HG02763 (cell line): ENCODE measurements at regions not wholly inside any gene's neighbourhood (a gene's known extent, or its start where the extent isn't known, plus 50 kb on each side); places are given as distances from the start of the nearest gene placed in this dataset.

Source experiments
- ATAC-seq: cut with Tn5 transposase; IDR thresholded peaks from one replicate; pipeline ENCODE4 v1.9.1; 2021; ENCODE audit warnings: mild to moderate bottlenecking, moderate library complexity; ENCODE audit not compliant: unreplicated experiment

DNA sequence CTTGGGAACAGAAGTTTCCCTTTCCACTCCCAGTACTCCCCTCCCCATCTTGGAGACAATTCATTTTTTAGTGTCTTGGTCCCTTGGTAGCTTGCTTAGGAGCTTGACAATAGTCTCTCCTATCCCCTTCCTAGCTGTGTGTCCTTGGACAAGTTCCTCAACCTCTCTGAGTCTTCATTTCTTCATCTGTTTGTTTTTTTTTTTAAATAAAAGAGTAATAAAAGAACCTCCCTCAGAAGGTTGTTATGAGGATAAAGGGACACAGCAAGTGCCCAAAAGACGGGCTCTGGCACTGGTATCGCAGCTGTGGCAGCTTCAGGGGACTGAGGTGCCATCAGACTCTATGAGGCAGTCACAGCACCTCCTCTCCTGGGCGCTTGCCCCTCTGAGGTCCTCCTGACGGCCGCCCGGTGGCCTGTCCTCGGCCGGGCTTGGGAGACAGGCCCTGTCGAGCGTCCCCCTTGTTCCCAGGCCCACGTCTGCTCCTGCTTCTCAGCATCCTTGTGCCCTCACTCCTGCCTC, 689.2 kb downstream of the MATN1 start:
- no peak for ATAC-seq

DNA sequence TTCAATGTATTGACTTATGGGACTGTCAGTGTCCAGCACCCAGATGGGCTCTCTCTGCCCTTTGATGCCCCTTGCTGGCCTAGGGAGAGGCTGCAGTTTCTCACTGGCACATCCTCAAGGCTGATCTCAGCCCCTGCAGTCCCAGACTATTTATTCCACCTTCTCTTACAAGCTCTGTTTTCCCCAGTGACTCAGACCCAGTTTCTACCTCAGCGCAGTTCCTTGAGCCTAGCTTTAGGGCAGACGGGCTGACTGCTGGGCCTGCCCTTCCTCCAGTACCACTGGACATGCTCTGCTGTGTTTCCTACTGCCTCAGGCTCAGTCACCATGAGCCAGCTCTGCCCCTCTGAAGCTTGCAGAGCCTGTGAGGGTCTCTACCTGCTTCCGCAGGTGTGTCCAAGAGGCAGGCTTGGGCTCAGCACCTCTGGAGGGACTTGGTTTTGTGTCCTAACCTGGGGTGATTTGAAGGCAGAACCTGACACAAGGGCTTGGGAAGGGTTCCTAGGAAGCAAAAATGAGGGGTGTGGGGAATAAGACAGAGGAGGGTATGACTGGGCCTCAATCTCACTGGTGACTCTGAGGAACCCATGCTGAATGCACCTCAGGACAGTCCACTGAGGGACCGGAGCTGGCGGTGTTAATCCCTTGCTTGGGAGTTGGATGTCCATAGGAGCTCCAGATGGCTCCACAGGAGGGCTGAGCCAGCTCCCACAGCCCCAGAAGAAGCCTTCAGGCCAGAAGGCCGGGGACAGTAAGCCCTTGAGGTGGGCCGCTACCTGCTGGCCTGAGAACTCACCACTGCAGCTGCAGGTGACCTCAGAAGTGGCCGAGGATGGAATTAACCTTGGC, 689.9 kb downstream of the MATN1 start:
- ATAC-seq, result no peak

DNA sequence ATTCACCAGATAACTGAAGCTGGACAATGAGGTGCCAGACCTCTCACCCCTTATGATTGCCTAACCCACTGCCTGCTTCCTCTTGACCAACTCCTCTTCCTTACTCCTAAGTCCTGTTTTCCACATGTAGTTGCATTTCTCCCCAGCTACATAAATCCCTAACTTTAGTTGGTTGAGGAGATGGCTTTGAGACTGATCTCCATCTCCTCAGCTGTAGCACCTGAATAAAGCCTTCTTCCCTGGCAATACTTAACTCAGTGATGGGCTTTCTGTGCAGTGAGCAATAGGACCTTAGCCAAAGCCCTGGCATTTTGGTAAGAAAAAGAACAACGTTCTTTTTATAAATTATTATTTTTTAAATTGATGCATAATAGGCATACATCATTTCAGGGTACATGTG, 691.1 kb downstream of the MATN1 start:
- no peak for ATAC-seq

DNA sequence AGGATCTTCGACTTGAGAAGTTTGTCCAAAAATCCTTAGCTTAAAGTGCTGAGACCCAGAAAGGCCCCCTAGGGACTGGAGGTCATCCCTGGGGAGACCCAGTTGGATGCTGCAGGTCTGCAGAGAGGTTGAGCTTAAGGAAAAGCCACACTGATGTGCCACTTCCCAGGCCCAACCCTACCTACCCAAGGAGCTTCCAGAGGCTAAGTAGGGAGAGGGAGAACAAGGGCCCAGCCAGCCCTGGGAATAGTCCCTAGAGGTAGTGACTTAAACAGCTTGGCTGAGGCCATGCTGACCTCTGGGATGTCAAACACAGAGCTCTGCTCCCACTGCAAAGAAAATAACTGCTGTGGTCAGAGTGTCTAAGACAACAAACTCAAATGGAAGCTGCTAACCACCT, 693.7 kb downstream of the MATN1 start:
- no peak for ATAC-seq

DNA sequence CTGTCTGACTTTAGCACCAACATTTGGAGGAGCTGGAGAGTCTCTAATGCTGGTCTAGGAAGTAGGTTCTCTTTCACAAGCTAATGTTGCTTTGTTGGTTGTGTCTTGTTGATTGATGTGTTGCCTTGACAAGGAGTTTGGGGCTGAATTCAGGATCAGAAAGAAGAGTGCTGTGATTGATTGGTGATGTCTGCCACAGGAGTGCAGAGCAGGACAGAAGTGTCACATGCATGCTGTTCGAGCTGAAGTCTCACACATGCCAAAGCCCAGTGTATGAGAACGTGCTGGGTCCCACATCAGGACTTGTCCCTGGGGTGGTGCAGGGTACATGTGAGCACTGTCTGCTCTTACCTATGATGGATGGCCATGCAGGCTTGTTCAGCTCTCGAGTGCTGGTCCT, 694.4 kb downstream of the MATN1 start:
- ATAC-seq, result no peak

DNA sequence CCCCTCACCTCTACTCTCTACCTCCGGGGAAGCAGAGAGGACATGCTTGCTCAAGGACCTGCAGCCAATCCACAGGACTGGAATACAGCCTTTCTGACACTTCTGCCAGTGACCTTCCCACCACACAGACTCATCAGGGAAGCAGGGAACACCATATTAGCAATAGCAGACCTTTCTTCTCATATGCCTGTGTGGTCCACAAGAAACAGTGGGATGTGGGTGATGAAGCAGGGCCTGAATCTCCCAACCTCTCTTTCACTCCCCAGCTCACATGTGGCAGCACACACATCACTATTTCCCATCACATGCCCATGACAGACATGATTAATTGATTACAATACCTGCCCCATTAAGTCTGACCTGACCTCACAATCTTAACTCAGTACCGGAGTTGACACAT, 695.1 kb downstream of the MATN1 start:
- no peak for ATAC-seq

DNA sequence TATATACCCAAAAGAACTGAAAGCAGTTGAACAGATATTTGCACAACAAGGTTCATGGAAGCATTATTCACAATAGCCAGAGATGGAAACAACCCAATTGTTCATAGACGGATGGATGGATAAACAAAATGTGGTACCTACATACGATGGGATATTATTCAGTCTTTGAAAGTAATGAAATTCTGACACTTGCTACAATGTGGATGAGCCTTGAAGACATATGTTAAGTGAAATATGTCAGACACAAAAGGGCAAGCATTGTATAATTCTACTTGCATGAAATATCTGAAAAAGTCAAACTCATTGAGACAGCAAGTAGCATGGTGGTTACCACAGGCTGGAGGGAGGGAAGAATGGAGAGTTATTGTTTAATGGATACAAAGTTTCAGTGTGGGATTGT, 696.1 kb downstream of the MATN1 start:
- ATAC-seq, result no peak

DNA sequence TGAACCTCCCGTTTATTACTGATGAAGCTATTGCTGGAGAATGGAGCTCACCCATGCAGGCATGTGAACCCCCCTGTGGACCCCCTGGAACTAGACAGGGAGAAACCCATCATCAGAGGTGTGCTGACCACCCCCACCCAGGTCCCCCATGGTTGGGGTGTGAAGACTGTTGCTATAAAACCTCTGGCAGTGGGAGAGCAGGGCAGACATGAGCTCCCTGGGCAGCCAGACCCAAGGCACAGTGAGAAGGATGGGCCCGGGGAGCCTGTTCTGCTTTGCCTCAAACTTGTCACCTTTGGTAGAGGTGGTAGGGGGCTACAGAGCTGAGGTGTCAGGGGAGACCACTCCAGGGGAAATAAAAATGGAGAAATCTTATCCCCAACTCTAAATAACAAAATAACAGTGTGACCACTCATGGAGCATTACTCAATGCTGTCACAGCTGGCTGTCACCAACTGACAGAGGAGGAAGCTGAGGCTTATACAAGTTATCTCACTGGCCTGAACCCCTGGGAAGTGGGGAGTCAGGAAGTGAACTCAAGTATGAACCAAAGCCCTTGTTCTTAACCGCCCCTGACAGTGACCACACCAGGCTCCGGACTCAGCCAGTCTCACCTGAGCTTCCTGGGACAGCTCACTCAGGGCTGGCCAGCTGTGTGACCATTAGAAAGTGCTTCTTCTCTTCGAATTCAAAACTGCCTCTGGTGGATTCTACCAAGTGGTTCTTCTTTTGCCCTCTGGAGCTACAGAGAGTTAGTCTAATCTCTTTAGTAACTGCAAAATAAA, 698.8 kb downstream of the MATN1 start:
- no peak for ATAC-seq

DNA sequence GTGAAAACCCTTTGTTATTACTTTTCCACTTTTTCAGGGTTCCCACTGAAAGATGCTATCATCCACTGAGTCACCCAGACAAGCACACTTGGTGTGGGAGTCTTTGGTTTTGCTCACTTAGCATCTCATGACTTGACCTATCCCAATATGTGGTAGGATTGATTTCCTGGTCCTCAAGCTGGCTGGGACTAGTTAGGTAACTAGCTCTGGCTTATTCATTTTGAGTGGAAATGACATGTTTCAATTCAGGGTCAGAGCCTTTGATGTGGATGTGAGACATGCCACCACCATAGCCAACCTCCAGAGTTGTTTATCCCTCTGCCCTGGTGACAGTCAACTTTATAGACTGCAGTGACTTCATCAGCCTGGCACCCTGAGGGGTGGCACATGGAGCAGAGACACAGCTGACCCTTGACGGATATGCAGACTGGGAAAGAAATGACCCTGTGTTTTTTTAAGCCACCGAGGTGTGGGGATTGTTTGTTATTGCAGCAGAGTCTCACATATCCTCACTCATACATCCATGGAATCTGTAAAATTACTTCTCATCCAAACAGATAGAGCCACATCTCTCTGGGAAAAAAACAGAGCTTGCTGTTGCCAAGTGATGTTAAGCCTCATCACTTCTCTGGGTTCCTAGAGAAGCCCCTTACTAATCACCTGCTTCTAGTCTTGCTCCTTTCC, 699.9 kb downstream of the MATN1 start:
- ATAC-seq, result no peak

DNA sequence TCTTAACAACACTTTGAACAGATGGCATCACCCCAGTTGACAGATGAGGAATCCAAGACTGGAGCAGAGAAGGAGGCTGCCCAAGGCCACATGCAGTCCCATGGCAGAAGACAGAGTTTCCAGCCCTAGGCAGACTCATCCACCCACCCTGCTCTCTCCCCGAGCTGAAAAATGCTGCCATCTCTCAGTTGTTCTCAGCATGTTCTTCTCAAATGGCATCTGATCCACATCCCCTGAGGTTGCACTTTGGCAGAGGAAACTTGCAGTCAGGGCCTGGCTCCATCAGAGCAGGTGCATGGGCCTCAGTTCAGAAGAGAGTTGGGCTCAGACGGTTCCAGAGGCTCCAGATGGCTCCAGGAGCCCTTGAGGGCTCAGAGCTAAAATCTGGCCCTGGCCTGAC, 709.4 kb downstream of the MATN1 start:
- ATAC-seq, result no peak

DNA sequence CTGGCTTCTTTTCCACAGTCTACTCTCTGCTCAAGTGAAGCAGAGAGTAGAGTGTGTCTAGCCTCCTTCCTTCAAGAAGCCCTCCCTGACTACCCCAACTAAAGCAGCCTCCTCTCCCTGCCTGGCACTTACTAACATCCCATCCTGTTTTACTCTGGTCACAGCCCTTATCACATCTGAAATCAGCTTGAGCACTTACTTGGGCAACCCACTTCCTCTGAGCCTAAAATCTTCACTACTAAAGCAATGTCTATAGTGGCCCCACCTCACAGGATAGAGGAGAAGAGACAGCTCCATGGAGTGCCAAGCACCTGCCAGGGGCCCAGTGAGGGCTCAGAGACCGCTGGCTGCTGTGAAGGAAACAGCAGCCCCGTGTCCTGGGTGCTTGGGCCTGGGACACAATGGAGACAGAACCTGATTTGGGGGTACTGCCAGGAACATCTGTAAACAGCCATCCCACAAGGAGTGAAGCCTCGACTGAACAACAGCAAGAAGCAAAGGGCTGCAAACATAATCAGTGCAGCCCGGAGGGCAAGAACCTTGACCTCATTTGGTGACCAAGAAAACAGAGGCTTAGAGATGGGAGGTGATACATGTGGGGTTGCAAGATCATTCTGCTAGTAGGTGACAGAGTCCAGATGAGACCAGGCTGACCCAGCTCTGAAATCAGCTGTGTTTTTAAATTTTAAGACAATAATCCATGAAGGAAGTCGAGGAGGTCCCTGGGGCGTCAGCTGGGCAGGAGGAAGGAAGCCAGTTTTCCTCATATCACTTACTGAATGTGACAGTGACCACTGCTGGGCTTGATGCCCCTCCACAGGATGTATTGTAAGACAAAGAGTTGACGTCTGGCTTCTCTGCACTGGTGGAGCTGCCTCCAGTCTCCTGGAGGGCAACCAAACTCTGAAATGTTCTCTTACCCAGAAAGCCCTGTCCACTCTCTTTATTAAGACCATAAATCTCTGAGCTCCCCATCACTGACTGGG, 710.6 kb downstream of the MATN1 start:
- ATAC-seq, result no peak

DNA sequence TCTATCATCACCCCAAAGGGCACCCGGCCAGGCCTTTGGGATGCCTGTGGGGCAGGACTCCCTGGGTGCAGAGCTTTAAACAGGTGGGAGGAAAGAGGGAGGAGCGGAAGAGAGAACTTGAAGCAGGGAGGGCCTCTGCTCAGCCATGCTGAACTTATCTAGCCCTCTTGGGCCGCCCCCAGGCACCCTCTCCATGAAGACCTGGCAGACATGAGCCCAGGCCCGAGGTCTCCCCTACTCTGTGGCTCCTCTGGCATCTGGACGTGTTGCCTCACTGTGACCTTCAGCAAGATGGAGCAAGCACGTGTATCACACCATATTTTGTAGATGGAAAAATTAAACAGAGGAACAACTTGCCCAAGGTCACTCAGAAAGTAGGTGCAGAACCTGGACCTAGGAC, 711.4 kb downstream of the MATN1 start:
- ATAC-seq, result no peak

DNA sequence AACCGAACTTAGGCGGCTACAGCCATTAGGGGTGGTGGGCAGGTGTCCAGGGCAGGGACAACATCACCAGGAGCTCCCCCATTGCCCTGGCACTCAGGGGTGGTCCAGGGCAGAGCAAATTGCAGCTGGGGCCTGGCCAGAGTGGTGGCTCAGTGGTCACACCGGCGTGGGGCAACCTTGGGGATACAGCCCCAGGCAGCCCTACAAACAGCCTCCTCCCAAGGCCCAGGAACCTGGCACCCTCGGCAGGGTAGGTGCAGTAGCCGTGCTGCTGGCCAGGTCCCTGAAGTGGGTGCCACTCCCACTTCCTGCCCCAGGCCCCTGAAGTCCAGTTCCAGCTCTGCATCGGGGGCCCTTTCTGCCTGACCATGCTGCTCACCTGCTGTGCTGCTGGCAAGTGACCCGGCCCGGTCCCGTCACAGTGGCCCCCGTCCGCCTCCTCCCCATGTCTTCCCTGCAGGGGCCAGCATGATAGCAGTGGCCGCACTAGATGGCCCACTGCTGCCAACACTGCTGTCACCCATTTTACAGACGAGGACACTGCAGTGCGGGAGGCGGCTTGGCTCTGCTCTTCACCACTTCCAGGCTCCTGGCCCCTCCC, 712.8 kb downstream of the MATN1 start:
- no peak for ATAC-seq

DNA sequence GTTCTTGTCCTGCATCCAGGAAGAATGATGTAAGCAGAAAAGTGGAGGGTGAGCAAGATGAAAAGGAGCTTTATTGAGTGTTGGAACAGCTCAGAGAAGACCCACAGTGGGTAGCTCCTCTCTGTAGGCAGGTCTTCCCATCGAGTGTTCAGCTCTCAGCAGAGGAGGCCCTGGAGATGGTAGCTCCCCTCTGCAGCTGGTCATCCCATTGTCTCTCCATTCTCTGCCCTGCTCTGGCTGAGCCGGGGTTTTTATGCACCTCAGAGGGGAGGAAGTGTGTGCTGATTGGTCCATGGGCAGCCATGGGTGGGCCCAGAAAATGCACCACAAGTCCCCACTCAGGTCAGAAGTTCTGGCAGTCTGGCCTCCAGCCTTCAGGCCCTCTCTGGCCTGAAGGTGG, 713.7 kb downstream of the MATN1 start:
- no peak for ATAC-seq

DNA sequence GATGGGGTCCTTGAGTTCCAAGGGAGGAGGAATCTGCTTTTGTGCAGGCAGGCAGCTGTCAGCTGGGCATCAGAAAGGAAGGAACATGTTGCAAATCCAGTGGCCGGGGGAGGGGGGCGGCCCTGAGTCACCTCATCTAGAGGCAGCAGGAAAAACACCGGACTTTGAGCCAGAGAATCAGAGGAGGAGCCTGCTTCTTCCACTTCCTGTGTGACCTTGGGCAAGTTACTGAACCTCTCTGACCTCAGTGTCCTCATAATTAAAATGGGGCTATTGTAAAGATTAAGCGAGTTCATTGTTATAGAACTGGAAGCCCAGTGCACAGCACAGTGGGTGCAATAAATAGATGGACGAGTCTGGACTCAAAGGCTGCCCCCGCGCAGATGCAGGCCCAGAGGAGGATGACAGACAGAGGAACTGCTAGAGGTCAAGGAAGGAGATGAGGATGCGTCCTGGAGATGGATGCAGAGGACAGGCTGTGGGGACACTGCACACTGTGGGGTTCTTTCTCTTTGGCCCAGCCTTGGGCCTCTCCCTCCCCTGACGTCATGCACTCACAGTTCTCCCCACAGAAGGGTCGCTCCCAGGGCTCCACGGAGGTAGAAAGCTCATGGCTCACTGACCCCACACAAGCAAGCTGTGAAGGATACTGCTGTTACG, 714.3 kb downstream of the MATN1 start:
- ATAC-seq, result no peak

DNA sequence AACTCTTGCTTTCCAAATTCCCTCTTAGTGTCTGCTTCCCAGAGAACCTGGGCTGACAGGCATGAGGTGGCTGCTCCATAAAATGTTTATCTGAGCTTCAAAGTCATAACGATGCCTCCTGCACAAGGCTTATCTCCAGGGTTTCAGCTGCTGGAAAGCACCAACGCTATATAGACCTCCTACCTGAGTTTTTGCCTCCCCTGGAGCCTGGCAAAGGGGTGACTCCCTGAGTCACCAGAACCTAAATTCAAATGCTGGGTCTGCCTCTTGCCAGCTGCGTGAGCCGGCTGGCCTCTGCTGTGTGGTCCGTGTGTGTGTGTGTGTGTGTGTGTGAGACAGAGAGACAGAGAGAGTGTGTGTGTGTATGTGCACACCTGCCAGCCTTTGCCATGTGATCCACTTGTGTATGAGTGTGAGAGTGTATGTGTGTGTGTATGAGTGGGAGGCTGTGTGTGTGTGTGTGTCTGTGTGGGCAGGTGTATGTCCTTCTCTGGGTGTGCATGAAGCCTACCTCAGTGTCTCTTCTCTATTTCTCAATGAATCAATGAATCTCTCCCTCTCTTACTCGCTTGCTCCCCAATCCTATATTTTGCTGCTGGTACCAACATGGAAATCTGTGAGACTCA, 714.9 kb downstream of the MATN1 start:
- no peak for ATAC-seq

DNA sequence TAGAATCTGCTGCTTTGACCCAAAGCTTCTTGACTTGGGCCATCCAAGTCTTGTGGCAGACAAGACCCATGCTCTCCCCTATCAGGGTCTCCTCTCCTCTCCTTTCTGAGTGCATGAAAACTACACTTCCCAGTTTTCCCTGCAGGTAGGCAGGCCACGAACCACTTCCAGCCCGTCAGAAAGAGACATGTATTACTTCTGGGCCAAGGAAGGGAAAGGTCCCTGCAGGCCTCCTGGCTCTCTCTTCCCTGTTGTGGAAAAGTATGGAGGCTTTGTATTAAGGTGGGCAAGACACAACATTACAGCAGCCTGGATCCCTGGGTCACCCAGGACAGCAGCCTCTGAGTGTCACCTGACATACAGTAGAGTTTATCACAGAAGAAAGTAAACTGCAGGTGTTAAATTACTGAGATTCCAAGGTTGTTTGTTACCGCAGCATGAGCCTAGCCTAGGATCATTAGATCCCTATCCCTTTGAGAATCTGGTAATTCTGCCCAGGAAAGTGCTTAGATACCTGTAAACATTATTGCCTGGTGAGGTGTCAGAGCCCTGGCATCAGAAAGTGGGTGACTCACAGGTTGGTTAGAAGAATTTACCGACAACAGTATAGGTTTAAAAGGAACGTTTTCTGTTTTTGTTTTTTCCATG, 717.3 kb downstream of the MATN1 start:
- ATAC-seq, result no peak

DNA sequence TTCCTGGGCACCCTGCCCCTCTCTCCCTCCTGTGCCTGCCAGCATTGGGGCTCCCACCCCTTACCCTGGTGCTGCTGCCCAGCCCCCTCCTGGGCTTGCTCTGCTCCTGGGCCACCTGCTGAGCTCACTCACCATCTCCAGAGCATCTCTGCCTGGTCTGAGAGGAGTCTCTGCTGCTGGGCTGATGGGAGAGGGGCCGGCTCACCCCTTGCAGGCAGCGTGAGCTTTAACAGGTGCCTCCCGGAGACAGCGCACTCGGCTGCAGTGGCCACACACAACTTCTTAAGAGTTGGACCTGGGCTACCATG, 721.7 kb downstream of the MATN1 start:
- no peak for ATAC-seq
